ENCODE measurements at regions not wholly inside any gene's neighbourhood (a gene's known extent, or its start where the extent isn't known, plus 50 kb on each side); places are given as distances from the start of the nearest gene placed in this dataset.

DNA sequence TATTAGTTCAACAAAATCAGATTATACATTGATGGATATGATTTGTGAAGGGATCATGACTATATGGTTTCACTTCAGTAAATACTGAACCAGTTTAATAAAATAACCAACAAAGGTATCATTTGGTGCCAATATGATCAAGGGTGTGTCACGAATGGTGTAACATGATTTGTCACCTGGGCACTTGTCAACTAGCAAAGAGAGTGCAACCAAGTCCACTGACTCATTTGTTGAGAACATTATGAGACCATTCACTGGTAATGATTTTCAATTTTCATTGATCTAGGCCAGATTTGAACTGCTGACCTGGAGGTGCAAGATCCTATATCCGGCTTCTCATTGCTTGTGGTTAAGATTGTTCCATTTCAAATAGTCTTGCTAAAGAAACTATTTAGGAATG, 1037.9 kb downstream of the ROBO2 start:
- H3K36me3 Mint-ChIP-seq: no peaks in the 10 kb centered on the region
- Histone ChIP-seq H3K79me2 (ENCODE audit: insufficient read depth, low read length) (no peaks in the 10 kb centered on the region), H3K4me1 (ENCODE audit: control insufficient read depth in 1 of 2, insufficient read depth in 2 of 2, low read length in 2 of 2) (no peaks in the 10 kb centered on the region), H3K9me3 (replicated peaks in 1 of 2; ENCODE audit: control insufficient read depth in 1 of 2, insufficient read depth in 1 of 2, low read length in 2 of 2) (peaks cover 0 to 3% of the 10 kb centered on the region in 2 donors), H3K36me3 (replicated peaks in 1 of 2; ENCODE audit: control insufficient read depth in 1 of 2, insufficient read depth in 2 of 2, low read length in 2 of 2) (no peaks in the 10 kb centered on the region), H3K27me3 (ENCODE audit: control insufficient read depth in 2 of 2, insufficient read depth in 2 of 2, low read length in 2 of 2) (no peaks in the 10 kb centered on the region), H3K4me3 (replicated peaks in 1 of 3; ENCODE audit: low read depth in 2 of 3, low read length in 3 of 3) (no peak overlapping the region), H2AFZ (ENCODE audit: insufficient read depth, low read depth, low read length, poor library complexity, severe bottlenecking) (no peak overlapping the region), H3K9ac (ENCODE audit: insufficient read depth, low read length, poor library complexity, severe bottlenecking) (no peak overlapping the region), H4K20me1 (ENCODE audit: insufficient read depth, low read length) (no peaks in the 10 kb centered on the region), H3K4me2 (replicated peaks; ENCODE audit: extremely low read depth, low read length, poor library complexity, severe bottlenecking) (no peak overlapping the region), H3K27ac (ENCODE audit: low read depth in 1 of 2, low read length in 2 of 2) (no peak overlapping the region)
- peaks cover 0 to 6% (median 4%) of the 10 kb centered on the region in 7 donors for H3K9me3 Mint-ChIP-seq
- no peak overlapping the region for H3K4me3 Mint-ChIP-seq
- no peaks in the 10 kb centered on the region for H3K27me3 Mint-ChIP-seq (ENCODE audit: low read depth in 3 of 3)
- intact Hi-C loops (cut with micrococcal nuclease): no loop called here
- no peak for DNase-seq
- WGBS (ENCODE audit: insufficient coverage): 82% methylated on average over 1 of the region's 2 CpGs
- no peak for TF ChIP-seq CTCF (IDR thresholded peaks at IDR 0.05)
- H3K27ac Mint-ChIP-seq: no peak overlapping the region
- no peaks in the 10 kb centered on the region for H3K4me1 Mint-ChIP-seq

- no peak overlapping the region for H3K4me3 Mint-ChIP-seq
- TF ChIP-seq CTCF (IDR thresholded peaks at IDR 0.05): no peak
- no peaks in the 10 kb centered on the region for H3K27me3 Mint-ChIP-seq (ENCODE audit: low read depth in 3 of 3)
- H3K4me3 ChIP-seq (replicated peaks in 1 of 3; ENCODE audit: low read depth in 2 of 3, low read length in 3 of 3): no peak overlapping the region
- H3K9me3 ChIP-seq (replicated peaks in 1 of 2; ENCODE audit: control insufficient read depth in 1 of 2, insufficient read depth in 1 of 2, low read length in 2 of 2): peaks cover 0 to 3% of the 10 kb centered on the region in 2 donors
- H3K36me3 ChIP-seq (replicated peaks in 1 of 2; ENCODE audit: control insufficient read depth in 1 of 2, insufficient read depth in 2 of 2, low read length in 2 of 2): no peaks in the 10 kb centered on the region
- peaks cover 0 to 9% (median 3%) of the 10 kb centered on the region in 7 donors for H3K9me3 Mint-ChIP-seq
- no peaks in the 10 kb centered on the region for H3K4me1 Mint-ChIP-seq
- no peaks in the 10 kb centered on the region for H3K36me3 Mint-ChIP-seq
- H4K20me1 ChIP-seq (ENCODE audit: insufficient read depth, low read length): no peaks in the 10 kb centered on the region
- no peaks in the 10 kb centered on the region for H3K27me3 ChIP-seq (ENCODE audit: control insufficient read depth in 2 of 2, insufficient read depth in 2 of 2, low read length in 2 of 2)
- no peak overlapping the region for H3K4me2 ChIP-seq (replicated peaks; ENCODE audit: extremely low read depth, low read length, poor library complexity, severe bottlenecking)
- no peaks in the 10 kb centered on the region for H3K79me2 ChIP-seq (ENCODE audit: insufficient read depth, low read length)
- H3K27ac Mint-ChIP-seq: no peak overlapping the region
- DNase-seq: no peak
- H3K27ac ChIP-seq (ENCODE audit: low read depth in 1 of 2, low read length in 2 of 2): no peak overlapping the region
- H3K4me1 ChIP-seq (ENCODE audit: control insufficient read depth in 1 of 2, insufficient read depth in 2 of 2, low read length in 2 of 2): no peaks in the 10 kb centered on the region
- intact Hi-C loops (cut with micrococcal nuclease): no loop called here
- no peak overlapping the region for H2AFZ ChIP-seq (ENCODE audit: insufficient read depth, low read depth, low read length, poor library complexity, severe bottlenecking)
- no peak overlapping the region for H3K9ac ChIP-seq (ENCODE audit: insufficient read depth, low read length, poor library complexity, severe bottlenecking)
These were observed 1039.6 kb downstream of the ROBO2 start for GRCh38 chr3:78079514-78079913.

Measured in CD14-positive monocyte (primary cell).